HG03442 (cell line): ENCODE measurements at regions not wholly inside any gene's neighbourhood (a gene's known extent, or its start where the extent isn't known, plus 50 kb on each side); places are given as distances from the start of the nearest gene placed in this dataset.

Experiments
- ATAC-seq: cut with Tn5 transposase; IDR thresholded peaks from one replicate; pipeline ENCODE4 v1.9.1; 2021; ENCODE audit warnings: mild to moderate bottlenecking, moderate library complexity; ENCODE audit not compliant: unreplicated experiment

DNA sequence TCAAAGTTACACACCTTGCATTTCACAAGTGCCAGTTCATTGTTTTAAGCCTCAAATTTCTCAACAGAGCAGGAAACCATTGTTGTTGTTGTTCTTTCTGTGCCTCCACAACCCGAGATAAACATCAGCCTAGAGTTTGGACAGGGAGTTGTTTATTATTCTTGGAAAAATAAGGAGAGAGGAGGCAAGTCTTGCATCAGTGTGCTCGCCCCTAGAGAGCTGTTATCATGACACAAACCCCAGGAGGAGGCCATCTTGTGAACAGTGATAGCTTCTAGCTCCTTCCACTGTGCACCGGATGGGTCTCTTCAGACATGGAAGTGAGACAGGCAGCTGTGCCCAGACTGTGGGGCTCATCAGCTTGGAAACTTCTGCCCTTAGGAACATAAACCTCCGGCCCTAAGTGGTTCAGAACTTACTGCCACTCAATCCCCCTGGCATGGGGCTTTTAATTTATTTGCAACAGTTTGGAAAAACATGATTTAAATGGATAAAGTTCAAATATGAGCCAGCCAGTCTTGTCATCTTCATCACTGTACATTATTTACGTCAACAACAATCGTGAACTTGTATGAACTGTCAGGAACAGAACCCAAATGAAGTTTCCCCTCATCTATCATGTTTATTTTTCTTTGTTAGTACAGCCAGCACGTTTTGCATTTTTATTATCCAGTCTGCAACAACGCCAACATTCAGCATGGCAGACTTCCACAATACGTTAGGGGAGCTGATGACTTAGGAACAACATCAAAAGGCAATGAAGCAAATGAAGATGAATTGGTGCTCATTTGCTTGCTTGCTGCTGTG is 181.7 kb upstream of the S1PR3 start:
- no peak for ATAC-seq

DNA sequence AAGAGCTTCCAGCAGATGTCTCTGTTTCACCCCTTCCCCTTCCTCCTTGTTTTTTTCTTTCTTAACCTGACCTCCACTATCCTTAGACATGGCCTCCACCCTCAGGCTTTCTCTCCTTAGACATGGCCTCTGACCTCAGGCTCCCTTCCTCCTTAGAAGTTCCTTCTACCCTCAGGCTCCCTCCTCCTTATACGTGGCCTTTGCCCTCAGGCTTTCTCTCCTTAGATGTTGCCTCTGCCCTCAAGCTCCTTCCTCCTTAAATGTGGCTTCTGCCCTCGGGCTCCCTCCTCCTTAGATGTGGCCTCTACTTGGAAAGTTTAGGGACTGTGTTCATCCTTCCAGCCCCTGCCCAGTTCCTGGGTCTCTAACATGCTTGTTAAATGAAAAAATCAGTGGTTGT is 180.4 kb upstream of the S1PR3 start:
- ATAC-seq = no peak

- no peak for ATAC-seq
Measured at GRCh38 chr9:88811511-88811910, 179.8 kb upstream of the S1PR3 start.

DNA sequence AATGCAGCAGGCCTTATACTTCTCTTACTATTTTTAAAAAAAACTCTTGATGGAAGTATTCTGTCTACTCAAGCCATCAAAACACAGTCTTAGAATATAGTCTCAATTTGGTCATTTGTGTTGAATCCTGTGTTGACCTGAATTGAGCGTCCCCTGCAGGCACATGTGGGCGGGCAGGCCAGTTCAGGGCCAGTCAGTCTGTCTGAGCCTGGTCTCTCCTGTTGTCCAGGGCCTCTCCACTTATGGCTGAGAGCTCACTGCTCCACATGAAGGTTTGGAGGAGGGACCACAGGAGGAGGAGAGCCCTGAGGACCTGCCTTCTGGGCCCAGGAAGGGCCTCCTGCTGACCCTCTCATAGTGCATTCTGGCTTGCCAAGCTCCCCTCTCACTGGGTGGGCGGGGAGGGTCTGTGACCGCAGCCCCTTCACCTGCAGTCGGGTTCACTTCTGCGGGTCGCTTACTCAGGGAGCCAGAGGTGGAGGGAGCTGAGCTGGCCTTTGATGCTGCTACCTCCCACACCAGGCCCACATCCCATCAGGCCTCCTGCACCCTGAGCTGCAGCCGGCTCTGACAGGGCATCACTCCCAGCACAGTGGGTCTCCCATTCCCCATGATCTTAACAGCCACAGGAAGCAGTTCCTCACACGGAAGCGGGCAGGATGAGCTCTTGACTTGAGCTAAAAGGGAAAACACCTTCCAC is 178.2 kb upstream of the S1PR3 start:
- ATAC-seq = no peak

GRCh38 chr9:88813638-88814209 is 177.5 kb upstream of the S1PR3 start:
- ATAC-seq = no peak

DNA sequence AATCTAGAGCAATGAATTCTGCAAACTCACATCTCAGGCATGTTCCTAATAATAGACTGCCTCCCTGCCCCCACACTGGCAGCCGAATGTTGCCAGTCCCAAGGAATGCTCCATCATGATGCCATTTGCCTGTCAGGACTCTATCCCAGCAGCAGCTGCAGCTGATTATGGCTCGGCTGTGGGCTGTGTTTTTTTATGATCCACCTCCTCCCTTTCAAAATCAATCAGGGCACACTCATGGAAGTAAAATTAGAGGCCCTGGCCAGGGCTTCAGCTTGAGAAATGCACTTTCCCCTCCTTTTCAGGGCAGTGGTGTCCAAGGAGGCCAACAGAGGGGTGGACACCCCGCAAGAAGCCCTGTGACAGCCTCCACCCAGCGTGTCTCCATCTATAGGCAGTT is 176.7 kb upstream of the S1PR3 start:
- no peak for ATAC-seq

DNA sequence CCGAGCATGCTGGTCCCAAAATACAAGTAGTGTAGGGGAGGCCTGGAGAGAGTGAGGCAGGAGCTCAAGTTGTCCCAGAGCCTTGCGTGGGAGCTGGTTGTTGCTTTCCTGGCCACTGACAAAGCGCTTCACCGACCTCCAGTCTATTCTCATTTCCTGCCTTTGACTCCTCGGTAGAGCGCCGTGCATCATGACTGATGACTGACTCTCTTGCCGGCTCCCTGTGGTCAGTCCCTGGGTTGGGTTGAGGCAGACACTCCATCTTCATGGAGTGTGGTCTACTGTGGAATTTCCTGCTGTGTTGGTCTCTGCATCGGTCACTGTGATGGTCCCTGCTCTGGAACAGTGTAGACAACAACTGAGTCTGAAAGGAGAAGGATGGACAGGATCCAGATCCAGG is 175.1 kb upstream of the S1PR3 start:
- ATAC-seq = no peak

- ATAC-seq = no peak
Measured at GRCh38 chr9:88816591-88816990, 174.7 kb upstream of the S1PR3 start.

GRCh38 chr9:88817628-88818027 is 173.6 kb upstream of the S1PR3 start:
- no peak for ATAC-seq

- ATAC-seq = no peak
Measured at GRCh38 chr9:88818495-88819201, 172.6 kb upstream of the S1PR3 start.

- no peak for ATAC-seq
Measured at GRCh38 chr9:88819476-88819875, 171.8 kb upstream of the S1PR3 start.

DNA sequence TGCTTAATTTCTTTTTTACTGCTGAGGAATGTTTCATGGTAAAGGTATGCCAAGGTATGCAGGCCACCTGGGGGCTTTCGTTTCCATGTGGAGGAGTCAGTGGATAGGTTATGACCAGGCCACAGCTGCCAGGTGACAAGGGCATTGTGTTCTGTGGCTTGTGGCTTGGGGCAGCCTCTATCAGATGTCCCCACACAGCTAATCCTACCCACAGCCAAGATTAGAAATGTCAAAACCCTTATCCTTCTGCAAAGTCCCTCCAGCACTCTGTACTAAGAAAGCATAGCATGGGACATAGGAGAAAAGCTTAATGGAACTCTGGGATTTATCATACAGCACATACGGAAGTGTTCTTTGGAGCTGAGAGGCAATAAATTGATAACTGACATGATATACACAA is 171.2 kb upstream of the S1PR3 start:
- ATAC-seq = no peak

DNA sequence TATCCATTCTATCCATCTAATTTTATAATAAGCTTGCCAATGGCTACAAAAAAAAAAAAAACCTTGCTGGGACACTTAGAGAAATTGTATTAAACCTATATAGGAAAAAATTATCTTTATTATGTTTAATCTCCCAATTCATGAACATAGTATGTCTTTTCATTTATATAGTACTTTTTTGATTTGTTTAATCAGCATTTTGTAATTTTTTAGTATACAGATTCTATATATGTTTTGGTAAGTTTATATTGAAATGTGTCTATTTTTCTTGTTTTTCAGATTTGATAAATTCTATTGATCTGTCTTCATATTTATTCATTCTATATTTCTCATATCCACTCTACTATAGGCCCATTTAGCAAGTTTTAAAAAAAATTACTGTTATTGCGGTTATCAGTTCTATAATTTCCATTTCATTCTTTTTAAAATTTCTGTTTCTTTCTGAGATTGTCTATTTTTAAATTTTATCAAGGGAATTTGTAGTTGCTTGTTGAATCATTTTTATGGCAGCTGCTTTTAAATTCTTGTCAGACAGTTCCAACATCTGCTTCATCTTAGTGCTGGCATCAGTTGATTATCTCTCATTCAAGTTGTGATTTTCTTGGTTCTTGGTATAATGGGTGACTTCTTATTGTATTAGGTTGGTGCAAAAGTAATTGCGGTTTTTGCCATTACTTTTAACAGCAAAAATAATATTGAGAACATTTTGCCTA is 170.1 kb upstream of the S1PR3 start:
- ATAC-seq = no peak

GRCh38 chr9:88821746-88822106 is 169.5 kb upstream of the S1PR3 start:
- no peak for ATAC-seq

DNA sequence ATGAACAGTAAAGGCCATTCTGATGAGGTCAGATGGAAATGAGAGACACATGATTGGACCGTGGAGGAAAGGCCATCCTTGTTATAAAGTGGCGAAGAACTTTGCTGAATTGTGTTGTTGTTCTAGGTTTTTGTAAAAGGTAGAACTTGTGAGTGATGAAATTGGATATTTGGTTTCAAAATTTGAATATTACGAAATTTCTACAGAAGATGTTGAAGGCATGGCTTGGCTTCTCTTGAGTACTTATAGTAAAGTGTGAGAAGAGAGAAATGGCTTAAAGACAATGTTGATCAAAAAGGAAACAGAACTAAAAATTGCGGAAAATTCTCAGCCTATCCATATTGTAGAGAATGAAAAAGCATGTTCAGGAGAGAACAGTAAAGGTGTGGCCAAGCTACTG is 166.6 kb upstream of the S1PR3 start:
- ATAC-seq = no peak

DNA sequence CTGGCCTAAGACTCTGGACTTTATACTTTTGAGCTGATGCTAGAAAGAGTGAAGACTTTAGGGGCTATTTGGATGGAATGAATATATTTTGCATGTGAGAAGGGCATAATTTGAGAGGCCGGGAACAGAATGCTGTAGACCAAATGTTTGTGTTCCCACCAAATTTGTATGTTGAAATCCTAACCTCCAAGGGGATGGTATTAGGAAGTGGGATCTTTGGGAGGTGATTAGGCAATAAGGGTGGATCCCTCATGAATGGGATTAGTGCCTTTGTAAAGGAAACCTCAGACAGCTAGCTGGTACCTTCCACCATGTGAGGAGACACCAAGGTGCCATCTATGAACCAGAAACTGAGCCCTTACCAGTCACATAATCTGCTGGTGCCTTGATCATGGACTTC is 165.1 kb upstream of the S1PR3 start:
- no peak for ATAC-seq

- ATAC-seq = no peak
Measured at GRCh38 chr9:88826771-88827181, 164.5 kb upstream of the S1PR3 start.

GRCh38 chr9:88828018-88828417 is 163.2 kb upstream of the S1PR3 start:
- no peak for ATAC-seq

DNA sequence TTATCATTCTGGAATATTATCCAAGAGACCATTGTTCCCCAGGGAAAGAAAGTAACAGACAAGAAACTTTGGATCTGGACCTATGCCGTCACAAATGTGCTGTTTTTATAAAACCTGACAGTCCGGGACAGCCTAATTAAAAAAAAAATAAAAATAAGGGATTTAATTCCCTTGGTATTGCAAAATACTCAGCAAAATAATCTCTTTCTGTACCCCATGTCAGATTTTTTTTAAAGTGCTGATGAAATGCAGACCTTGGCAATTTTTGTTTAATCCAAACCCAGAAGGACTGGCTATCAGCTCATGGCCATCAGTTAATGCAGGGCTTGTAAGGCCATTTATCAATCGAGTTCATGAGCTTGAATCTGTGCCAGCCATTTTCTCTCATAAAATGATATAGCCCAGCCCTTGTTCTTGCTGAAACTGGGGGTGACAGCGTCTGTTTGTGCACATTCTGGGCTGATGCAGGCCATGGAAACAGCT is 162.7 kb upstream of the S1PR3 start:
- no peak for ATAC-seq

- ATAC-seq = peak; percentile 79
Measured at GRCh38 chr9:88829276-88829675, 162.0 kb upstream of the S1PR3 start.
